NCI-H524 (cell line): ENCODE measurements at regions not wholly inside any gene's neighbourhood (a gene's known extent, or its start where the extent isn't known, plus 50 kb on each side); places are given as distances from the start of the nearest gene placed in this dataset.
"Not testable (repeated sequence)": the region's sequence is repeated elsewhere in the genome, so short reads cannot be mapped to it uniquely, and the experiment has no call there.

Source experiments
- DNase-seq, 2 experiments: peaks; one replicate each; lab custom pipeline; 2025; lab: John Stamatoyannopoulos, UW

DNA sequence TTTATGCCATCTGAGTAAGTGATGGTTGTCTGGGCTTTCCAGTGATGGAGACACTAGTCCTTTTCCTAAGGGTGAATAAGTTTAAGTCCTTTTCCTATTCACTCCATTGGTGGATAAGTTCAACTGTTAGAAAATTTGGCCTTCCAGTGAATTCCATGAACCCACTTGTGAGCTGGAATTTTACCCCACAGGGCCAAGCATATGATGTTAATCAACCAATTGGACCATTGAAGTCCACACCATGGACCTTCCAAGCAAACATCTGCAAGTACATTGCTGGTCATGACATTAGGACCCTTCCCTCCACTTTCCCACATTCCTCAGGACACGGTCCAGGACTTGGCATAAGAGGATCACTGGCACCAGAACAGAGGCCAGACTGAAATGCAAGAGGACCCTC lies 381.4 kb downstream of the RPS24 start:
- no peak for DNase-seq

DNA sequence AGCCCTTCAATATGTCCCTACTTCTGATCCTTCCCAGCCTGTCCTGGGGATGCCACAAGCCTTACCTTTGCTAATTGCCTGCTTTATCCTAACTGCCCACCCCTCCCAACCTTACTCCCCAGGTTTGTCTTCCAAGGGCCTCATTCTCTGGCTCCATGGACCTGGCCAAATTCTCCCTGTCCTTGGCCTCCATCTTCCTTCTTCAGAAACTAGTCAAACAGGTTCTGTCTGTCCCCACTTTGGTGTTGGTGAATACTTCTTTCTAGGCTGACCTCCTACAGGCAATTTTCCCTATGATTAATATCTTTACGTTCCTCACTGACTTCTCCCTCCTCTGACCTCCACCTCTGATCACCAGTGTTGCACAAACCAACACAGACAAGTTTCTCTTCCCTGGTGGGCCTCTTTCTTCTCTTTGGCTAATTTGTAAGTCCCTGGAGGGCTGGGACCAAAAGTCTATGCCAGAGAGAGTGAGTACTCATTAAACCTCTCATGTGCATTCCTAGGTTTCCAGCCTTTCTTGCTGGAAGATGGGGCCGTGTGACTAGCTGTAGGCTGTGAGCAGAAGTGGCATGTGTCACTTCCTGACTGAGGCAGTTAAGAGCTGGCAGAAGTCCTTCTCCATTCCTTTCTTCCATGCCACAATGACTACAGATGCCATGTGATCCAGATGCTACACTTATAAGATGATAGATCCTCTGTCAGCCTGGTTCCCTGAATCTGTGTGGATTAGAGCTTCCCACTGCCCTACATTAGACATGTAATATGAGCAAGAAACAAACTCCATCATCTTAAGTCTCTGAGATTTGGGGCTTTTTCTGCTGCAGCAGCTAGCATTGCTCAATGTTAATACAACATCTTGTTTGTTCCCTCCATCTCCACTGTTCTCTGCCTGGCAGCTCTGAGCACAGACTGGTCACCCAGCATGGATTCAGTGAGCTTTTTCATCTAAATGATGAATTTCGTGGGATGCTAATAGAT lies 382.7 kb downstream of the RPS24 start:
- peak in 1 of 2 experiments; percentile 12 for DNase-seq

DNA sequence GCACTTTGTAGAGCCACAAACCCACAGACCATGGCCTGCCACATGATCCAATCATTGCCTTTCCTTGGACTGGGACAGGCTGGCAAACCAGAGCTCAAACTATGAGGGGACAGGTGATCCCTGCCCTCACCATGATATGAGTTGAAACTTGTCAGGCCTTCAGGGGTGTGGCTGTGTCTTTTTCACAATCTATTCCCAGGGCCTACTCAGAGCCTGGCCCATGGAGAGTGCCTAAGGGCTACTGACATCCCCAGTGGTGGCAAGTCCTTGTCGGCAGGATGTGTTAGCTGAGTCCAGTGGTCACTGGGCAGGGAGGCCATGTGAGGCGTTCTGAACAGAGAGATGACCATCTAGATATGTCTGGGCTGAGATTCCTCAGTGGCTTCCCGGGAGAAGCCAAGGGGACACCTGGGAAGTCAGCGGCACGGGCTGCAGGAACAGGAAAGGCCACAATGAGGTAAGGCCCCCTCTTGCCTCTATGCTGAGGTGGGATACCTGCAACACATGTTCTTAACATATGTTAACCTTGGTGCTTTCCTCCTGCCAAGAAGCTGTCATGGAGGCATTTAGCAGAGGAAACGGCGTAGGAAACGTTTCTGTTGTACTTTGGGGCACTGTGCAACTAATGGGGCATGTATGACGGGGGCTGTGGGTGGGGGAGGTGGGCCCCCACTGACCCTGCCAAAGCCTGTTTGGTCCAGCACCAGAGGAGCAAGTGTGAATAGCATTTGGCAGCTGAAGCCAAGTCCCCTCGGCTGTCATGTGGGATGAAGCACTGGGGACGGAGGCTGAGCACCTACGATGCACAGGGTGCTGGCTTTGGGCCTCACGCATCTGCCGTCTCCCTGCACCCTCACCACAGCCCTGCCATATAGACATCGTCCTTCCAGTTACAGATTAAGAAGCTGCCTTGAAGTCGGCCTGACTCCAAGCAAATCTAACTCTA lies 384.0 kb downstream of the RPS24 start:
- no peak for DNase-seq

DNA sequence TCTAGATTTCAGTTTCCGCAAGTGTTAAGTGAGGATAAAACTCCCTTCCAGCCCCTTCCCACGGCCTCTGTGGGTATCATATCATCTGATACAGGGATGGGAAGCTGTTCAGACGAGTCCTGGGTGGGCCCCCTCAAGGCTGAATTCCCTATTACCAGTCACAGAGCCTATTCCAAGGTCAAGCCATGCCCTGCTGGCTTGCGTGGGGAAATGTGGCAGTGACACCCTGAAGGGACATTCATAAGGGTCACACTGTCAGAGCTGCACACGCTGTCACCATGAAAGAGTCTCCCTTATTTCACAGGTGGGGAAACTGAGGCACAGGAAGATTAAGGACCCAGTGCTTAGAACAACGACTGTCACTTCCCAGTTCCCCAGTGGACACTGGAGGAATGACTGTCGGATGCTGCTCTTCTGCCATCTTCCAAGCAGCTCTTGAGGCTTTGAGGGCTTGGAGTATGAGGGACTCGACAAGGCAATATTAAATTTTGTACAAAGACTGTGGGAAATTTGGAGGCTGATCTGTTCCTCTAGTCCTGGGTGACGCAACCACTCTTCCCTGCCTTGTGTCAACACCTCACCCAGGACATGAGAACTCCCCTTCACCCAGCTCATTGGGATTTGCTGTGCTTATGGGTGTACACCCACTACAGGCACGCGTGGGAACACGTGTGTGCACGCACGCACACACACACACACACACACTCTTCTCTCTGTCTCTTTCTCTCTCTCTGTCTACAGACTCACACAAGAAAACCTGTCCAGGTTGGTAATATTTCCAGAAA lies 386.0 kb downstream of the RPS24 start:
- DNase-seq, result no peak

DNA sequence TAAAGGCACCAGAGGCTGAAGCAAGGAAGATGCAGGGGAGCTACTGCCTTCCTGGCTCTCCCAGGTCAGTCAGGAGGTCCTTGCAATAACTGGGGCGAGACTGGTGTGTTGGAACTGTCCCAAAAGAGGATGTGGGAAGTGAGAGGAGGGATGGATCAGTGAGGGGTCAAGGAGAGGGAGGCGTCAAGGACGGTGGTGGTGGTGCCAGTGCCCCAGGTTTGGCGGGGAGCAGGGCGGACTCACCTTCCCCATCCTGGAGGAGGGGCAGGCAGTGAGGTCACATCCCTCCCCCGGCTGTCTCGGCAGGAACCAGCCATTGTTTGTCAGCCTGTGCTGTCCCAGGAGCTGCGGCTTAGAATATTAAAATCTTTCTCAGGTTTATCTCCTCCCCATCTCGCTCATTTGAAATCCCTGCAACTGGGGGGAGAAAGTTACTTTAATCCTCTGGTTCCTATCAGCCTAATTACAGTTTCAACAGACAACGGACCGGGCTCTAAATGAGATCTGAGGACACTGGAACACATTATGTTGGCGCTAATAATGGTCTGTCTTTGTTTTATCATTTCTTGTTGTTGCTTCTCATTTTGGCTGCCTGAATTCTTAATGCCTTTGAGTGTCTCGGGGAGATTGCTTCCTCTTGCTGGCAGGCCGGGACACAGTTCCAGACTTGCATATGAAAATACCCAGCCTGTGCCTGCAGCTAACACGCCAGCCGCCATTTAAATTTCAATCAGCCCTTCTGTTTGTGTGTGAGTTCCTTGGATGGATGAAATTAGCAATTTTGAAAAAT lies 387.5 kb downstream of the RPS24 start:
- no peak for DNase-seq

DNA sequence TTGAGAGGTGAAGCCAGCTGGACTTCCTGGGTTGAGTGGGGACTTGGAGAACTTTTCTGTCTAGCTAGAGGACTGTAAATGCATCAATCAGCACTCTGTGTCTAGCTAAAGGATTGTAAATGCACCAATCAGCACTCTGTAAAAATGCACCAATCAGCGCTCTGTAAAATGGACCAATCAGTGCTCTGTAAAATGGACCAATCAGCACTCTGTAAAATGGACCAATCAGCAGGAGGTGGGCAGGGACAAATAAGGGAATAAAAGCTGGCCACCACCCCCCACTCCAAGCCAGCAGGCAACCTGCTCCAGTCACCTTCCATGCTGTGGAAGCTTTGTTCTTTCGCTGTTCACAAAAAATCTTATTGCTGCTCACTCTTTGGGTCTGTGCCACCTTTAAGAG lies 390.4 kb downstream of the RPS24 start:
- DNase-seq, result not testable (repeated sequence)

DNA sequence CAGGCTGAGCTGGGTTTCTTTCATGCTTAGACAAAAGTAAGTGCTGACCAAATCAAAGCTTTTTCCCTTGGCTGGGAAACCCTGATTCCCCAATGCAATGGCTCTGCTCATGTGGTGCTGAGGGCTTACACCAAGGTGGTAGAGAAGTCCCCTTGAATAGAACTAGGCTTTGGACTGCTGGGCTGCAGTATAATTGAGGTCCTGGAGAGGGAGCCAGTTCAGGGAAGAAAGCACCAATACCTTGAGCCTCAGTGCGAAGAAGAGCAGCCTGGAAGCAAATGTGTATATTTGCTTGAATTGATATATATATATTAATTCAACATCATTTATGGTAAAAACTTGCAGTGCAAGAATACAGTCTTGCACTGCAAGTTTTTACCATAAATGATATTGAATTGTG lies 391.1 kb downstream of the RPS24 start:
- DNase-seq, result peak in 1 of 2 experiments; percentile 10

DNA sequence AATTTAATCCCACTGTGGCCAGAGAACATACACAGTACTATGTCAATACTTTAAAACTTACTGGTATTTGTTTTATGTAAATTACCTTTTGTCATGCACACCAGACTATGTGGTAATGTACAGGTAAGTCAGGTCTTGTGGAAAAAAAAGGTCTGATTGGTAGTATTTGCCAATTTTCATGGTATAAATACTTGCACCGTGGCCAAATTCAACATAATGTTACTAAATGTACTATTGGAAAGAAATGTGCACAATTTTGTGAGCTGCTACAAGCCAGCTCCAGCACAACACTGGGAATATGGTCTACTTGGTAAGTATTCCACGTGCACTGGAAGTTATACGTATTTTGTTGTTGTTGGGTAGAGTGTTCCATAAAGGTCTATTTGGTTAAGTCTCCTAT lies 392.5 kb downstream of the RPS24 start:
- no peak for DNase-seq

DNA sequence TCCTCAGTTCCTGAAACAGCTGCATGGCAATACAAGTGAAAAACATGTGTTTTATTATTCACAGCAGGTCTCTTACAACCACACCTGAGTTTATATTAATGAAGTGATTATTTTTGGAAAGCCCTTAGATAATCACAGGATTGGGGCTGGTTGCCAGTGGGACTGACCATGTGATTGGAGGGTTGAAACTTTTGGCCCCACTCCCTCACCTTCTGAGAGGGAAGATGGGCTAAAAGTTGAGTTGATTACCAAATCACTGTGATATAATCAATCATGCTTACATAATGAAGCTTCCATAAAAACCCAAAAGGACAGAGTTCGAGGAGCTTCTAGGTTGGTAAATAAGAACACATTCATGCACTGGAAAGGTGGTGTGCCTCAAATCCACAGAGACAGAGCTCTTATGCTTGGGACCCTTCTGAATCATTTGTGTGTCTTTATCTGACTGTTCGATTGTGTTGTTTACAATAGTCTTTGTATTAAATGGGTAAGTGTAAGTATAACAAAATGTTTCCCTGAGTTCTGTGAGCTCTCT lies 393.9 kb downstream of the RPS24 start:
- no peak for DNase-seq

DNA sequence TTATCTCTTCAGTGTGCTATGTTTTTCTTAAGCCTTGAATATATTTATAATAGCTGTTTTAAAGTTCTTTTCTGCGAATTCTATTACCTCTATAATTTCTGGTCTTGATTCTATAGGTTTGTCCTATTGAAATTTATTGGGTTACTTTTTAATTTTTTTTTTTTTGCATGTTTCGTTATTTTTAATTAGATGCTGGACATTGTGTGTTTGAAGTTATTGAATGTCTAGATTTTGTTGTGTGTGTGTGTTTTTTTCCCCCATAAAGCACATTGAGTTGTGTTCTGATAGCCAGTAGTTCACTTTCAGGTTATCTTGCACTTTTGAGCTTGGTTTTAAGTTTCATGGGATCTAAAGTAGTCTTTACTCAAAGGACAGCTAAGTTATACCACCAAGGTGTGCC lies 394.9 kb downstream of the RPS24 start:
- no peak for DNase-seq

DNA sequence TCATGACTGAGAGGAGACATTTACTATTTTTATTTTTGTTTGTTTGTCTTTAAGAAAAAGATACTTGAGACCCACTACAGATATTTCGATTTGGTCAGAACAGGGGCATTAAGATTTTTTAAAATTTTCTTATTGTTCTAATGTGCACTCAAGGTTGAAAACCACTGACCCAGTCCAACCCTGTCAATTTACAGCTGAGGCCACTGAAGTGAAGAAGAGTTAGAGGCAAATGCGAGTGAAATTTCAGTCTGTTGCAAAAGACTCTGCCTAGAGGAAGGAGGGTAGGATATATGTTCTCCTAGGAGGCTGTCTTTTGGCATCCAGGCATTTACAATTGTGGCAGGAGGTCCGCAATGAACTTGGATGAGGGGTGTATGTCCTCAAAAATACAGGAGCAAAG lies 396.3 kb downstream of the RPS24 start:
- DNase-seq, result no peak

DNA sequence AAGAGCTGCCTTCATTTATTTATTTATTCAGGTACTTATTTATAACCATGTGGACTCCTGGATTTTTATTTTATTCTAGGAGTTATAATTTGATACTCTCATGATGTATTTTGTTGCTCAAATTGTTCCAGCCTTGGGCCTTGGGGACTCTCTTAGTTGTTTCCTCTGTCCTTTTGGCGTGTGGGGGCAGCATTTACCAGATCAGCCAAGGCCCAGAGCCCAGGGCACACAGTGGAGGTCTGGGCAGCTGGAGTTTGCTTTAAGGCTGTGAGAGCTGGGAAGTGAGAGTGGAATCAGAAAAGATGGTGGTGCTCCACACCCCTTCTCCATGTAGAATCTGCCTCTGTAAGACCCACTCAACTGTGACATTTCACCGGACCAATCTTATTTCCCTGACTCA lies 398.9 kb downstream of the RPS24 start:
- DNase-seq, result peak in 1 of 2 experiments; percentile 15

DNA sequence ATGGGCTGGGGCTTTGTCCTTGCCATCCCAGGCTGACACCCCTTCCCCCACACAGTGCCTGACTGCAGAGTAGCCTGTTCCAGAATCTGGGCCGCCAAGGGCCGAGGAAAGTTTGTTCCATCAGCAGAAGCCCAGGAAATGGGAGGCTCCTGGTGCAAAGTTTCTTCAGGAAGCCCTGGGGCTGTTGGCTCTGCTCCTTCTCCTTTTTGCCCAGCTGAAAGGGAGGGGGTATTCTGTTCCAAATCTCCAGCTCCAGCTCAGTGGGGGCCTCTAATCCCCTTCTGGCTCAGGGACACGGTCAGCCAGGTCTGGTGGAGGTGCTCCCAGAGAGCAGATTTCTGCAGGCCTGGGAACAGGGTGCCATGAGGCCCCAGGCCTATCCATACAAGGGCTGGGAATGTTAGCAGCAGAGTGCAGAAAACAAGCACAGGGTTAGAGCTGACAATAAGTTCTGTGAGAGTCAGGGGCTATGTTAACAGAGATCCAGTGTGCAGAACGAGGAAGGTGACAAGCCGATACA lies 399.5 kb downstream of the RPS24 start:
- peak; percentile 21 to 63 for DNase-seq

DNA sequence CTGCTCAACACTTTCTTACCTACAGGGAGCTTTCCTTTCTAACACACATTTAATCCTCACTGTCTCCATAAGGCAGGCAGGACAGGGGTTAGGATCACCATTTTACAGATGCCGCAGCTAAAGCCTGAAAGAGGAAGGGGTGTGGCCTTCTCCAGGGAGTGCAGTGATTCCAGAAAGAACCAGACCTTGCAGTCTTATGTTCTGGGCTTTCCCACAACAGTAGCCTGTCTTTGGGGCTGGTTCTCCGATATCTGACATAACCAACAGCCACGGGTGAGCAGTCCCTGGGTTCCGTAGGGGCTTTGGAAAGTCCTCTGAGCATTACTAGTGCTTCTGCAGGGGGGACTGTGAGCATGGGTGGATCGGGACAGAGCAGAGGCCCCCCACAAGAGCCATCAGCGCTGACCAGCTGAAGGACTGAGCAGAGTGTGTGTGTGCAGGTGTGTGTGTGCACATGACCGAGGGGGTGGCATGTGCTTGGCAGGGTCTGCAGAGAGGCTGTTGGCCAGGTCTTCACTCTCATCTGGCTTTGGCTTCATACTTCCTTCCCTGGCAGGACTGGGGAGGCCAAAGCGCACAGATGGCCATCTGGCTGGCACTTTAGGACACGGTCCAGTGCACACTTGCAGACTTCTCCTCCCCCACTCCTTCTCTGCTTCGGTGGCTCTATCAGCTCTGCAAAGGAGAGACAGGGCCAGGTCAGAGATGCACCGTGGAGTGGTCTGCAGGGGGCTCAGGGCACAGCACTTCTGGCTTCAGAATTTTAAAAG lies 400.3 kb downstream of the RPS24 start:
- DNase-seq, result peak; percentile 71 to 80

DNA sequence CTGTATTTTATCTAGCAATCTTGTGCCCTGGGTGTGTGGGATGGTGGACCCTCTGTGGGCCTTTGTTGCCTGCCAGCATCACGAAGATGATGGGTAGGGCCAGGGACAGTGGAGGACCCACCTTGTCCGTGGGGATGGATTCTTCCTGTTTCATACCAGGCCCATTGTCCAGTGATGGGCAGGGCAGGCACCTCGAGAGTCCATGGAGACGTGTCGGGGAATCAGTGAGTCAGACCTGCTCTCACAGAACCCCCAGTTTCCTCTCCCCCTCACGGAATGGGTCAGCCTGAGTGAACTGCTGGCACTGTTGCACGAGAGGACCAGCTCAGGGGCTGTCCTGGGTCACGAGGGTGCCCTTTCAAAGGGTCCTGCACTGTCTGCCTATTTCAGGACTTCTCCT lies 401.2 kb downstream of the RPS24 start:
- no peak for DNase-seq

DNA sequence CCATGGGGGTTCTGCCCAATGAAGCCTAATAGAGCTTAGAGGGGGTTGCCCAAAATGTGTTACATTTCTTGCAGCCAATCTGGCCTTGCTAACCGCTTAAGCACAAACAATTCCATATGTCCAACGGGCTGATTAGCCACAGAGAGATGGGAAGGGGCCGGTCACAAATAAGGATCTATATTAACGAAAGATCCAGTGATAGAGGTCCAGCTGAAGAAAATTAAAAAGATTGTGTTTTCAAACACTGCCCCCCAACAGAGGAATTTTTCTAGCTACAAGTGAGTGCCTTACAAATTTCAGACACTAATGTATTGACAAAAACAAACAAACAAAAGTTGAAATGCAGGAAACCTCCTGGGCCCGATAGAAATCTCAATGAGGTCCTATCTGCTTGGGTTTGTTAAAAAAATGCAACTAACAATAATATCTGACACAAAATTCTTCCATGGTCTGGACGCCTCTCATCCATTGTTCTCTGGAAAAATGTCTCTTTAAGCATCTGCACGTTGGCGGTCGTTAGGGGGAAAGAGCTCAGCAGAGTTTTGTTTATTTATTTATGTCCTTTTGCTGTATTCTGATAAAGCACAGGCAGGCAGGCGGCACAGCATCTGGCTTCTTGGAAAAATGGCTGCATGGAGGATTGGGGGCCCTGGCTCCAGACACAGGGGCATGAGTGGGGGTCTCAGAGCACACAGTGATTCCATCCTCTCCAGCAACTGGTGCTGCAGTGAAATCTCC lies 402.0 kb downstream of the RPS24 start:
- DNase-seq, result peak; percentile 14 to 31

DNA sequence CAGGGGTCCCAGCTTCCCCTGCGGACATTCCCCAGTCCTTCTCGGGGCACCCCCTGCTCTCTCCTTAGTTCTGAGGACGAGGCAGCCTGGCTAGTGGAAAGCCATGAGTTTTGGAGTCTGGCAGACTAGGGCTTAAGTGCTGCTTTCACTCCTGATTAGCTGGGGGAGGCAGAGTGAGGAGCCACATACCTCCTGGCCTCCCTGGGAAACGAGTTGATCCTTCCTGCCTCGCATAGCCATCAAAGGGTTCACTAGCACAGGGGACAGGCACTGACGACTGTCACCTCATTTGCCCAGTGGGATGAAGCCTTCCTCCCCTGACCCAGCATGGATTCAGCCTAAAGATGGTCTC lies 402.5 kb downstream of the RPS24 start:
- peak in 1 of 2 experiments; percentile 16 for DNase-seq

DNA sequence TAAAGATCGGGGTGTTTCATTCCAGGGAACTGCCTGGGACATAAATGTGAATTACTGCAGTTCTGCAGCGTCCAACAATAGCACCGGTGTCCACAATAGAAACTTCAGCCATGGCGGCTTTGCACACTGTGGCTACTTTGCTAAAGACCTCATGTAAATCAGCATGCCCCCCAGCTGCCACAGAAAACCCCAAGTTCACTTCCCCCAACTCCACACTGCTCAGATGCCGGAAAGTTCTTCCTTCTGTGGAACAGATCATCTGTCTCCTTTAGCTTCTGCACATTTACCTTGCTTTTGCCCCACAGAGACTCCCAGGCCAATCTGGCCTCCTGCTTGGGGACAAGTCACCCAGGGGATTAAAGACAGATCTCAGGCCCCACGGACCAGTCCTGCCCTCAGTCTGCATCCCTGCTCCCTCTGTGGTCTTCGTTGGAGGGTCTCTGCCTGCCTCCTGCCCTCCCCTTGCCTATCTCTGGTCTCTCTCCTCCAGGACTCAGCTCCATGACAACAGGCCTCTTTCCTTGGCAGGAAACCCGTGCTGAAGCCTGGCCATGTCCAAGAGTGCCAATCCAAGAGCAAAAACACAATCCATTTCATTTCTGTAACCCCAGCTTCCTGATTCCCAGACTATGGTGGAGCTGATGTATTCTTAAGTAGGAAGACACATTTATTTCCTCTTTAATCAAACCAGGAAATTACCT lies 403.2 kb downstream of the RPS24 start:
- no peak for DNase-seq

DNA sequence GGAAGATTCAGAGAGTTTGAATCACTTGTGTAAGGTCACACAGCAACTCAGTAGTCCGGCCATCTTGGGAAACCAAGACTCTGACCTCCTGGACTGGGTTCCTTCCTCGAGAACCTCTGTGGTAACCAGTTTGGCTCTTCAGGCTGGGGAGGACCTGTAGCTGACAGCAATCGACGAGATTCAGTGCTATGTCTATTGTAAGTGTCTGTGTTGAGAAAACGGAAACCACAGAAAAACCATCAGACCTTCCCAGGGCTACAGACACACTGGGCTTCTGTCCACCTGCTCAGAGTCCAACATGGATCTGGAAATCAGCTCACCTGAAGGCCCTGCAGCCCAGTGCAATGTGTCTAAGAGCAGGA lies 403.7 kb downstream of the RPS24 start:
- no peak for DNase-seq
